ENCODE measurements at regions not wholly inside any gene's neighbourhood (a gene's known extent, or its start where the extent isn't known, plus 50 kb on each side); places are given as distances from the start of the nearest gene placed in this dataset.
"Not testable (repeated sequence)": the region's sequence is repeated elsewhere in the genome, so short reads cannot be mapped to it uniquely, and the experiment has no call there.

DNA sequence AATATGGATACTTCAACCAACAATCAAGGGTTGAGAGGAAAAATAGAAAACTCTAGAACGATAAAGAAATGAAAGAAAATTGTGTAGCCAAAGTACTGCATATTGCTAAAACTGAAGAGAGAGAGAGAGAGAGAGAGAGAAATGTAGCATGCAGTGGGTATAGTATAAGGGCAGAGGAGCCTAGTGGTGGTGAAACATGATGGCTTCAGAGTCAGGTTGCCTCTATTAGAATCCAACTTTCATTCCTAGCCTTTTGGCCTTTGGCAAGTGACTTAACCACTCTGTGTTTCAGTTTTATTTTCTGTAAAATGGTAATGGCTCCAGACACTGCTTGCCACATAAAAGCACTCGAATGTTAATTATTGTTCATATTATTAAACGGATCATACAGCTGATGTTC is 71.2 kb upstream of the NAF1 start:
- CTCF ChIA-PET = no interaction called here
- H3K9me3 Mint-ChIP-seq (ENCODE audit: unreplicated experiment) = no peaks in the 10 kb centered on the region
- H3K36me3 Mint-ChIP-seq (ENCODE audit: insufficient read depth, unreplicated experiment) = no peaks in the 10 kb centered on the region
- H3K27me3 ChIP-seq (replicated peaks; ENCODE audit: control insufficient read depth, insufficient read depth, low read length) = no peaks in the 10 kb centered on the region
- no peak overlapping the region for H3K4me3 ChIP-seq (ENCODE audit: low read depth, low read length)
- no peak overlapping the region for H3K4me3 Mint-ChIP-seq (ENCODE audit: unreplicated experiment)
- peaks cover 3% of the 10 kb centered on the region for H3K27me3 Mint-ChIP-seq (ENCODE audit: insufficient read depth, unreplicated experiment)
- TF ChIP-seq, protein P1, sequence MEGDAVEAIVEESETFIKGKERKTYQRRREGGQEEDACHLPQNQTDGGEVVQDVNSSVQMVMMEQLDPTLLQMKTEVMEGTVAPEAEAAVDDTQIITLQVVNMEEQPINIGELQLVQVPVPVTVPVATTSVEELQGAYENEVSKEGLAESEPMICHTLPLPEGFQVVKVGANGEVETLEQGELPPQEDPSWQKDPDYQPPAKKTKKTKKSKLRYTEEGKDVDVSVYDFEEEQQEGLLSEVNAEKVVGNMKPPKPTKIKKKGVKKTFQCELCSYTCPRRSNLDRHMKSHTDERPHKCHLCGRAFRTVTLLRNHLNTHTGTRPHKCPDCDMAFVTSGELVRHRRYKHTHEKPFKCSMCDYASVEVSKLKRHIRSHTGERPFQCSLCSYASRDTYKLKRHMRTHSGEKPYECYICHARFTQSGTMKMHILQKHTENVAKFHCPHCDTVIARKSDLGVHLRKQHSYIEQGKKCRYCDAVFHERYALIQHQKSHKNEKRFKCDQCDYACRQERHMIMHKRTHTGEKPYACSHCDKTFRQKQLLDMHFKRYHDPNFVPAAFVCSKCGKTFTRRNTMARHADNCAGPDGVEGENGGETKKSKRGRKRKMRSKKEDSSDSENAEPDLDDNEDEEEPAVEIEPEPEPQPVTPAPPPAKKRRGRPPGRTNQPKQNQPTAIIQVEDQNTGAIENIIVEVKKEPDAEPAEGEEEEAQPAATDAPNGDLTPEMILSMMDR (IDR thresholded peaks at IDR 0.05; ENCODE audit: insufficient read depth in 1 of 2, low read depth in 1 of 2, low read length in 1 of 2, severe bottlenecking in 1 of 2, unreplicated experiment in 1 of 2) = no peak
- H3K4me1 ChIP-seq = no peaks in the 10 kb centered on the region
- no peak for DNase-seq
- intact Hi-C loops (cut with micrococcal nuclease; ENCODE audit: unreplicated experiment) = no loop called here
- POLR2A ChIA-PET = no interaction called here
- BruUV-seq (replicated peaks) = no TSS peak
- H3K4me1 Mint-ChIP-seq (ENCODE audit: low read depth, unreplicated experiment) = no peaks in the 10 kb centered on the region
- H3K36me3 ChIP-seq (ENCODE audit: control insufficient read depth, insufficient read depth, low read length) = no peaks in the 10 kb centered on the region
- peaks cover 5% of the 10 kb centered on the region; the same call in 1 of the 2 replicates for H3K9me3 ChIP-seq
- H3K27ac Mint-ChIP-seq (ENCODE audit: unreplicated experiment) = no peak overlapping the region

GRCh38 chr4:163236389-163236788 is 69.7 kb upstream of the NAF1 start:
- H3K27ac Mint-ChIP-seq (ENCODE audit: unreplicated experiment); H3K9me3 Mint-ChIP-seq (ENCODE audit: unreplicated experiment); BruUV-seq (replicated peaks): not testable (repeated sequence)

GRCh38 chr4:163233321-163233720 is 66.6 kb upstream of the NAF1 start:
- POLR2A ChIA-PET = no interaction called here
- H3K27ac Mint-ChIP-seq (ENCODE audit: unreplicated experiment) = no peak overlapping the region
- DNase-seq = no peak
- BruUV-seq (replicated peaks) = no TSS peak
- H3K27me3 ChIP-seq (replicated peaks; ENCODE audit: control insufficient read depth, insufficient read depth, low read length) = no peaks in the 10 kb centered on the region
- H3K4me3 ChIP-seq (ENCODE audit: low read depth, low read length) = no peak overlapping the region
- no peaks in the 10 kb centered on the region for H3K36me3 ChIP-seq (ENCODE audit: control insufficient read depth, insufficient read depth, low read length)
- H3K9me3 ChIP-seq = peaks cover 5% of the 10 kb centered on the region; the same call in 1 of the 2 replicates
- TF ChIP-seq, protein P1 (IDR thresholded peaks at IDR 0.05; ENCODE audit: insufficient read depth in 1 of 2, low read depth in 1 of 2, low read length in 1 of 2, severe bottlenecking in 1 of 2, unreplicated experiment in 1 of 2) = no peak
- H3K4me1 Mint-ChIP-seq (ENCODE audit: low read depth, unreplicated experiment) = no peaks in the 10 kb centered on the region
- intact Hi-C loops (cut with micrococcal nuclease; ENCODE audit: unreplicated experiment) = no loop called here
- peaks cover 6% of the 10 kb centered on the region for H3K27me3 Mint-ChIP-seq (ENCODE audit: insufficient read depth, unreplicated experiment)
- CTCF ChIA-PET = no interaction called here
- no peaks in the 10 kb centered on the region for H3K4me1 ChIP-seq
- H3K4me3 Mint-ChIP-seq (ENCODE audit: unreplicated experiment) = no peak overlapping the region
- no peaks in the 10 kb centered on the region for H3K36me3 Mint-ChIP-seq (ENCODE audit: insufficient read depth, unreplicated experiment)
- peaks cover 6% of the 10 kb centered on the region for H3K9me3 Mint-ChIP-seq (ENCODE audit: unreplicated experiment)

More at GRCh38 chr4:163236389-163236788, 69.7 kb upstream of the NAF1 start:
- H3K36me3 ChIP-seq (ENCODE audit: control insufficient read depth, insufficient read depth, low read length); H3K4me3 ChIP-seq (ENCODE audit: low read depth, low read length); CTCF ChIA-PET; DNase-seq; intact Hi-C loops (cut with micrococcal nuclease; ENCODE audit: unreplicated experiment); POLR2A ChIA-PET; H3K27me3 Mint-ChIP-seq (ENCODE audit: insufficient read depth, unreplicated experiment); H3K4me3 Mint-ChIP-seq (ENCODE audit: unreplicated experiment); H3K27me3 ChIP-seq (replicated peaks; ENCODE audit: control insufficient read depth, insufficient read depth, low read length); H3K9me3 ChIP-seq; H3K4me1 ChIP-seq; H3K4me1 Mint-ChIP-seq (ENCODE audit: low read depth, unreplicated experiment); H3K36me3 Mint-ChIP-seq (ENCODE audit: insufficient read depth, unreplicated experiment): not testable (repeated sequence)

- Mint-ChIP-seq H3K4me3 (ENCODE audit: unreplicated experiment) (no peak overlapping the region), H3K4me1 (ENCODE audit: low read depth, unreplicated experiment) (no peaks in the 10 kb centered on the region), H3K27ac (ENCODE audit: unreplicated experiment) (no peak overlapping the region), H3K9me3 (ENCODE audit: unreplicated experiment) (peaks cover 15% of the 10 kb centered on the region), H3K36me3 (ENCODE audit: insufficient read depth, unreplicated experiment) (no peaks in the 10 kb centered on the region), H3K27me3 (ENCODE audit: insufficient read depth, unreplicated experiment) (peaks cover 5% of the 10 kb centered on the region)
- intact Hi-C loops (cut with micrococcal nuclease; ENCODE audit: unreplicated experiment) = no loop called here
- DNase-seq = no peak
- ChIA-PET POLR2A (no interaction called here), CTCF (no interaction called here)
- Histone ChIP-seq H3K27me3 (replicated peaks; ENCODE audit: control insufficient read depth, insufficient read depth, low read length) (no peaks in the 10 kb centered on the region), H3K36me3 (ENCODE audit: control insufficient read depth, insufficient read depth, low read length) (no peaks in the 10 kb centered on the region), H3K4me1 (no peaks in the 10 kb centered on the region), H3K9me3 (no peaks in the 10 kb centered on the region), H3K4me3 (ENCODE audit: low read depth, low read length) (no peak overlapping the region)
- no TSS peak for BruUV-seq (replicated peaks)
- TF ChIP-seq, protein P1 (IDR thresholded peaks at IDR 0.05; ENCODE audit: insufficient read depth in 1 of 2, low read depth in 1 of 2, low read length in 1 of 2, severe bottlenecking in 1 of 2, unreplicated experiment in 1 of 2) = no peak
Observed at GRCh38 chr4:163228648-163229047, 62.0 kb upstream of the NAF1 start.

Data from Caco-2 (cell line).